HCT116 (cell line): ENCODE measurements at regions not wholly inside any gene's neighbourhood (a gene's known extent, or its start where the extent isn't known, plus 50 kb on each side); places are given as distances from the start of the nearest gene placed in this dataset.

Experiments
- ATAC-seq: fragments of 200-7000 bp; cut with Tn5 transposase; 2 replicates; pipeline ENCODE4 v1.9.1; 2020; ENCODE audit warnings: mild to moderate bottlenecking, moderate library complexity
- BruUV-seq: library from RNA; stranded (reverse); fragments of 400-500 nt; replicated peaks from 2 replicates; lab custom pipeline; 2021; lab: Mats Ljungman, UMichigan
- CTCF ChIA-PET: fragments of 300-600 bp; sonication (Branson Sonifier 250); formaldehyde crosslinking; loops from one replicate; lab custom pipeline; 2021; ENCODE audit warnings: antibody characterized with exemption; lab: Charles Lee
- POLR2A ChIA-PET: fragments of 300-600, 350-600 bp; sonication (Branson Sonifier 250); formaldehyde crosslinking; loops from one replicate; lab custom pipeline; 2021; ENCODE audit warnings: antibody characterized with exemption; lab: Charles Lee
- RAD21 ChIA-PET, 2 experiments: fragments of 300-600 bp; sonication (Branson Sonifier 250); formaldehyde crosslinking; loops; one replicate each; lab custom pipeline; 2023; ENCODE audit warnings: low total read pairs in 2 of 2; ENCODE audit not compliant: uncharacterized antibody in 2 of 2, unreplicated experiment in 2 of 2, low non-redundant PET in 1 of 2; lab: Charles Lee
- DNase-seq: peaks from one replicate; pipeline ENCODE4 v3.0.0-alpha.2; 2010; ENCODE audit warnings: low read depth, low spot score
- H2AFZ ChIP-seq: fragments of 200-600 bp; shearing (Covaris generic), sonication (generic); 2 replicates; pipeline ENCODE4 v1.6.1; 2017; ENCODE audit warnings: low read depth, mixed run types, mixed read lengths, antibody characterized with exemption, low read length; ENCODE audit not compliant: poor library complexity, severe bottlenecking
- H3K27ac ChIP-seq: 2 replicates; pipeline ENCODE4 v1.5.1; 2012; ENCODE audit warnings: low read depth, low read length
- H3K27me3 ChIP-seq: fragments of 200-600 bp; sonication (generic); 2 replicates; pipeline ENCODE4 v1.6.1; 2016; ENCODE audit warnings: mixed run types, low read length, mixed read lengths; ENCODE audit not compliant: insufficient read depth
- H3K36me3 ChIP-seq, 2 experiments: fragments of 200-500 bp in 1 of 2; fragments of 200-600 bp in 1 of 2; sonication (Bioruptor generic) in 1 of 2; sonication (generic) in 1 of 2; 2 replicates each; pipeline versions ENCODE4 v1.5.1 to v1.6.1; 2014 to 2016; ENCODE audit warnings: low read length in 2 of 2, inconsistent platforms in 1 of 2, mixed read lengths in 1 of 2, mixed run types in 1 of 2; ENCODE audit not compliant: insufficient read depth in 2 of 2, control insufficient read depth in 1 of 2
- H3K4me1 ChIP-seq, 2 experiments: fragments of 200-600 bp in 1 of 2; sonication (generic) in 1 of 2; 2 replicates each; pipeline versions ENCODE4 v1.5.1 to v1.6.1; 2012 to 2017; ENCODE audit warnings: low read length in 2 of 2, inconsistent platforms in 1 of 2, mild to moderate bottlenecking in 1 of 2, mixed read lengths in 1 of 2, mixed run types in 1 of 2, moderate library complexity in 1 of 2; ENCODE audit not compliant: insufficient read depth in 2 of 2, control insufficient read depth in 1 of 2
- H3K4me2 ChIP-seq: fragments of 200-600 bp; sonication (generic); 2 replicates; pipeline ENCODE4 v1.6.1; 2017; ENCODE audit warnings: mixed run types, low read length, mixed read lengths
- H3K4me3 ChIP-seq, 2 experiments: fragments of 200-600 bp in 1 of 2; sonication (generic) in 1 of 2; replicated peaks in 1 of 2; 2 replicates each; pipeline ENCODE4 v1.5.1; 2011 to 2016; ENCODE audit warnings: low read length in 2 of 2, control low read depth in 1 of 2, low read depth in 1 of 2, mild to moderate bottlenecking in 1 of 2, mixed read lengths in 1 of 2, mixed run types in 1 of 2
- H3K79me2 ChIP-seq: fragments of 200-600 bp; sonication (generic); 2 replicates; pipeline ENCODE4 v1.6.1; 2017; ENCODE audit warnings: mild to moderate bottlenecking, mixed run types, low read length, moderate library complexity, mixed read lengths; ENCODE audit not compliant: insufficient read depth
- H3K9ac ChIP-seq: fragments of 200-600 bp; sonication (generic); 2 replicates; pipeline ENCODE4 v1.6.1; 2016; ENCODE audit warnings: low read length, mixed read lengths
- H3K9me2 ChIP-seq: fragments of 200-600 bp; sonication (generic), shearing (Covaris generic); 2 replicates; pipeline ENCODE4 v1.6.1; 2017; ENCODE audit warnings: mixed run types, mild to moderate bottlenecking, moderate library complexity; ENCODE audit not compliant: insufficient read depth
- H3K9me3 ChIP-seq, 2 experiments: fragments of 200-500 bp in 1 of 2; fragments of 200-600 bp in 1 of 2; sonication (Bioruptor generic) in 1 of 2; sonication (generic) in 1 of 2; 2 replicates each; pipeline ENCODE4 v1.6.1; 2014 to 2017; ENCODE audit warnings: low read length in 2 of 2, mixed read lengths in 2 of 2, inconsistent platforms in 1 of 2, low read depth in 1 of 2, mild to moderate bottlenecking in 1 of 2, mixed run types in 1 of 2, moderate library complexity in 1 of 2; ENCODE audit not compliant: control insufficient read depth in 1 of 2, insufficient read depth in 1 of 2
- H4K20me1 ChIP-seq: fragments of 200-600 bp; sonication (generic), shearing (Covaris generic); 2 replicates; pipeline ENCODE4 v1.6.1; 2017; ENCODE audit warnings: mixed run types, mild to moderate bottlenecking, moderate library complexity; ENCODE audit not compliant: insufficient read depth
- ATF3 ChIP-seq: IDR thresholded peaks from 2 replicates; pipeline ENCODE4 v1.6.1; 2012
- CBX3 ChIP-seq: IDR thresholded peaks from 2 replicates; pipeline ENCODE4 v1.6.1; 2012; ENCODE audit warnings: low read depth
- CEBPB ChIP-seq: IDR thresholded peaks from 2 replicates; pipeline ENCODE4 v1.6.1; 2012; ENCODE audit warnings: low read depth
- ELF1 ChIP-seq: IDR thresholded peaks from 2 replicates; pipeline ENCODE4 v1.6.1; 2012; ENCODE audit warnings: low read depth, borderline replicate concordance
- EZH2 ChIP-seq: fragments of 200-600 bp; sonication (generic); IDR thresholded peaks from 2 replicates; pipeline ENCODE4 v1.6.1; 2017; ENCODE audit warnings: antibody characterized with exemption, mixed run types
- FOSL1 ChIP-seq: IDR thresholded peaks from 2 replicates; pipeline ENCODE4 v1.6.1; 2012; ENCODE audit warnings: low read depth
- JUND ChIP-seq: IDR thresholded peaks from 2 replicates; pipeline ENCODE4 v1.6.1; 2012
- MAX ChIP-seq: IDR thresholded peaks from 2 replicates; pipeline ENCODE4 v1.6.1; 2012
- POLR2A ChIP-seq: IDR thresholded peaks from 2 replicates; pipeline ENCODE4 v1.7.0; 2011; ENCODE audit warnings: borderline replicate concordance; ENCODE audit not compliant: insufficient read depth, insufficient read length; ENCODE audit errors: extremely low read depth
- POLR2AphosphoS5 ChIP-seq: IDR thresholded peaks from 2 replicates; pipeline ENCODE4 v1.6.1; 2011; ENCODE audit warnings: mild to moderate bottlenecking, low read depth, low read length, moderate library complexity
- RAD21 ChIP-seq: IDR thresholded peaks from 2 replicates; pipeline ENCODE4 v1.6.1; 2012; ENCODE audit warnings: low read depth, mild to moderate bottlenecking
- SIN3A ChIP-seq: IDR thresholded peaks from 2 replicates; pipeline ENCODE4 v1.6.1; 2012; ENCODE audit warnings: low read depth
- SP1 ChIP-seq: IDR thresholded peaks from 2 replicates; pipeline ENCODE4 v1.6.1; 2012; ENCODE audit warnings: low read depth
- TCF7L2 ChIP-seq: IDR thresholded peaks from 2 replicates; pipeline ENCODE4 v1.7.0; 2011; ENCODE audit warnings: borderline replicate concordance, inconsistent platforms; ENCODE audit not compliant: insufficient read depth, insufficient read length; ENCODE audit errors: extremely low read depth
- ZFX ChIP-seq: fragments of 450-650 bp; IDR thresholded peaks from 2 replicates; pipeline ENCODE4 v1.6.1; 2017
- ZNF274 ChIP-seq: fragments of 200-500 bp; sonication (Bioruptor generic); IDR thresholded peaks from 2 replicates; pipeline ENCODE4 v1.6.1; 2014; ENCODE audit warnings: mild to moderate bottlenecking, low read depth, low read length, inconsistent platforms
- intact Hi-C: fragments of 100-400 bp; cut with micrococcal nuclease; formaldehyde crosslinking; loops from 2 replicates; pipeline ENCODE4 v1.10.0; 2022
- TF ChIP-seq, protein P1 (sequence below), 3 experiments: fragments of 200-600 bp in 1 of 3; sonication (generic) in 1 of 3; IDR thresholded peaks in 2 of 3; conservative IDR thresholded peaks in 1 of 3; 2 replicates each; pipeline ENCODE4 v1.5.1; 2012 to 2017; ENCODE audit warnings: low read depth in 2 of 3, low read length in 2 of 3, antibody characterized with exemption in 1 of 3, borderline replicate concordance in 1 of 3, control low read depth in 1 of 3, mild to moderate bottlenecking in 1 of 3, mixed read lengths in 1 of 3, mixed run types in 1 of 3, moderate library complexity in 1 of 3; ENCODE audit not compliant: insufficient read depth in 1 of 3
- TF ChIP-seq, protein P2 (sequence below): IDR thresholded peaks from 2 replicates; pipeline ENCODE4 v1.6.1; 2012; ENCODE audit warnings: low read depth
- TF ChIP-seq, protein P3 (sequence below): IDR thresholded peaks from 2 replicates; pipeline ENCODE4 v1.6.1; 2011; ENCODE audit warnings: mild to moderate bottlenecking, low read length, moderate library complexity; ENCODE audit not compliant: insufficient replicate concordance; ENCODE audit errors: extremely low read depth

- H3K36me3 ChIP-seq: no peaks in the 10 kb centered on the region
- CTCF ChIA-PET: no interaction called here
- intact Hi-C loops: no loop called here
Observed at GRCh38 chr1:87600055-87600850, 271.6 kb downstream of the LMO4 start.

More at GRCh38 chr1:87600055-87600850, 271.6 kb downstream of the LMO4 start:
- Histone ChIP-seq H2AFZ (peak overlapping the region; percentile 37), H3K9ac (no peak overlapping the region), H3K79me2 (no peaks in the 10 kb centered on the region), H3K9me3 (no peaks in the 10 kb centered on the region), H3K4me3 (no peak overlapping the region), H3K4me1 (peaks cover 7% of the 10 kb centered on the region in 2 experiments; a peak in 3 of 4 replicates), H3K27ac (no peak overlapping the region), H4K20me1 (no peaks in the 10 kb centered on the region), H3K4me2 (no peak overlapping the region; the same call in 1 of the 2 replicates), H3K27me3 (no peaks in the 10 kb centered on the region), H3K9me2 (no peaks in the 10 kb centered on the region)
- ATAC-seq (no peak), DNase-seq (no peak)
- no TSS peak for BruUV-seq
- POLR2A ChIA-PET: no interaction called here
- RAD21 ChIA-PET: no interaction called here
- TF ChIP-seq, protein P1, sequence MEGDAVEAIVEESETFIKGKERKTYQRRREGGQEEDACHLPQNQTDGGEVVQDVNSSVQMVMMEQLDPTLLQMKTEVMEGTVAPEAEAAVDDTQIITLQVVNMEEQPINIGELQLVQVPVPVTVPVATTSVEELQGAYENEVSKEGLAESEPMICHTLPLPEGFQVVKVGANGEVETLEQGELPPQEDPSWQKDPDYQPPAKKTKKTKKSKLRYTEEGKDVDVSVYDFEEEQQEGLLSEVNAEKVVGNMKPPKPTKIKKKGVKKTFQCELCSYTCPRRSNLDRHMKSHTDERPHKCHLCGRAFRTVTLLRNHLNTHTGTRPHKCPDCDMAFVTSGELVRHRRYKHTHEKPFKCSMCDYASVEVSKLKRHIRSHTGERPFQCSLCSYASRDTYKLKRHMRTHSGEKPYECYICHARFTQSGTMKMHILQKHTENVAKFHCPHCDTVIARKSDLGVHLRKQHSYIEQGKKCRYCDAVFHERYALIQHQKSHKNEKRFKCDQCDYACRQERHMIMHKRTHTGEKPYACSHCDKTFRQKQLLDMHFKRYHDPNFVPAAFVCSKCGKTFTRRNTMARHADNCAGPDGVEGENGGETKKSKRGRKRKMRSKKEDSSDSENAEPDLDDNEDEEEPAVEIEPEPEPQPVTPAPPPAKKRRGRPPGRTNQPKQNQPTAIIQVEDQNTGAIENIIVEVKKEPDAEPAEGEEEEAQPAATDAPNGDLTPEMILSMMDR (IDR thresholded peaks at IDR 0.05 in 2 of 3, conservative IDR thresholded peaks at IDR 0.05 in 1 of 3; ENCODE audit: borderline replicate concordance in 1 of 3, insufficient read depth in 1 of 3, low read depth in 2 of 3, low read length in 2 of 3): no peak
- no peak for TF ChIP-seq CEBPB
- no peak for TF ChIP-seq ELF1
- no peak for TF ChIP-seq FOSL1
- no peak for TF ChIP-seq POLR2AphosphoS5
- TF ChIP-seq TCF7L2: no peak
- TF ChIP-seq POLR2A: no peak
- TF ChIP-seq MAX: no peak
- TF ChIP-seq, protein P2, sequence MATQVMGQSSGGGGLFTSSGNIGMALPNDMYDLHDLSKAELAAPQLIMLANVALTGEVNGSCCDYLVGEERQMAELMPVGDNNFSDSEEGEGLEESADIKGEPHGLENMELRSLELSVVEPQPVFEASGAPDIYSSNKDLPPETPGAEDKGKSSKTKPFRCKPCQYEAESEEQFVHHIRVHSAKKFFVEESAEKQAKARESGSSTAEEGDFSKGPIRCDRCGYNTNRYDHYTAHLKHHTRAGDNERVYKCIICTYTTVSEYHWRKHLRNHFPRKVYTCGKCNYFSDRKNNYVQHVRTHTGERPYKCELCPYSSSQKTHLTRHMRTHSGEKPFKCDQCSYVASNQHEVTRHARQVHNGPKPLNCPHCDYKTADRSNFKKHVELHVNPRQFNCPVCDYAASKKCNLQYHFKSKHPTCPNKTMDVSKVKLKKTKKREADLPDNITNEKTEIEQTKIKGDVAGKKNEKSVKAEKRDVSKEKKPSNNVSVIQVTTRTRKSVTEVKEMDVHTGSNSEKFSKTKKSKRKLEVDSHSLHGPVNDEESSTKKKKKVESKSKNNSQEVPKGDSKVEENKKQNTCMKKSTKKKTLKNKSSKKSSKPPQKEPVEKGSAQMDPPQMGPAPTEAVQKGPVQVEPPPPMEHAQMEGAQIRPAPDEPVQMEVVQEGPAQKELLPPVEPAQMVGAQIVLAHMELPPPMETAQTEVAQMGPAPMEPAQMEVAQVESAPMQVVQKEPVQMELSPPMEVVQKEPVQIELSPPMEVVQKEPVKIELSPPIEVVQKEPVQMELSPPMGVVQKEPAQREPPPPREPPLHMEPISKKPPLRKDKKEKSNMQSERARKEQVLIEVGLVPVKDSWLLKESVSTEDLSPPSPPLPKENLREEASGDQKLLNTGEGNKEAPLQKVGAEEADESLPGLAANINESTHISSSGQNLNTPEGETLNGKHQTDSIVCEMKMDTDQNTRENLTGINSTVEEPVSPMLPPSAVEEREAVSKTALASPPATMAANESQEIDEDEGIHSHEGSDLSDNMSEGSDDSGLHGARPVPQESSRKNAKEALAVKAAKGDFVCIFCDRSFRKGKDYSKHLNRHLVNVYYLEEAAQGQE: no peak
- TF ChIP-seq SP1: no peak
- no peak for TF ChIP-seq ZNF274
- TF ChIP-seq ATF3: no peak
- no peak for TF ChIP-seq CBX3
- TF ChIP-seq EZH2: no peak
- TF ChIP-seq, protein P3, sequence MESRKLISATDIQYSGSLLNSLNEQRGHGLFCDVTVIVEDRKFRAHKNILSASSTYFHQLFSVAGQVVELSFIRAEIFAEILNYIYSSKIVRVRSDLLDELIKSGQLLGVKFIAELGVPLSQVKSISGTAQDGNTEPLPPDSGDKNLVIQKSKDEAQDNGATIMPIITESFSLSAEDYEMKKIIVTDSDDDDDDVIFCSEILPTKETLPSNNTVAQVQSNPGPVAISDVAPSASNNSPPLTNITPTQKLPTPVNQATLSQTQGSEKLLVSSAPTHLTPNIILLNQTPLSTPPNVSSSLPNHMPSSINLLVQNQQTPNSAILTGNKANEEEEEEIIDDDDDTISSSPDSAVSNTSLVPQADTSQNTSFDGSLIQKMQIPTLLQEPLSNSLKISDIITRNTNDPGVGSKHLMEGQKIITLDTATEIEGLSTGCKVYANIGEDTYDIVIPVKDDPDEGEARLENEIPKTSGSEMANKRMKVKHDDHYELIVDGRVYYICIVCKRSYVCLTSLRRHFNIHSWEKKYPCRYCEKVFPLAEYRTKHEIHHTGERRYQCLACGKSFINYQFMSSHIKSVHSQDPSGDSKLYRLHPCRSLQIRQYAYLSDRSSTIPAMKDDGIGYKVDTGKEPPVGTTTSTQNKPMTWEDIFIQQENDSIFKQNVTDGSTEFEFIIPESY: no peak
- no peak for TF ChIP-seq JUND
- TF ChIP-seq SIN3A: no peak
- no peak for TF ChIP-seq RAD21
- TF ChIP-seq ZFX: no peak
